MM.1S (cell line): ENCODE measurements at regions not wholly inside any gene's neighbourhood (a gene's known extent, or its start where the extent isn't known, plus 50 kb on each side); places are given as distances from the start of the nearest gene placed in this dataset.

Experiments
- DNase-seq: peaks from one replicate; pipeline ENCODE4 v3.0.0-alpha.2; 2015
- H2AFZ ChIP-seq: fragments of 300-600 bp; sonication (generic); 2 replicates; pipeline ENCODE4 v1.6.0; 2016; ENCODE audit warnings: antibody characterized with exemption, low read length
- H3F3A ChIP-seq: fragments of 300-600 bp; sonication (generic); 2 replicates; pipeline ENCODE4 v1.6.1; 2016; ENCODE audit warnings: mild to moderate bottlenecking, antibody characterized with exemption, low read length, moderate library complexity, mixed read lengths; ENCODE audit not compliant: insufficient read depth
- H3K27ac ChIP-seq: fragments of 300-600 bp; sonication (generic); 2 replicates; pipeline ENCODE4 v1.5.1; 2016; ENCODE audit warnings: mild to moderate bottlenecking, low read length
- H3K27me3 ChIP-seq: fragments of 300-600 bp; sonication (generic); replicated peaks from 2 replicates; pipeline ENCODE4 v1.6.0; 2016; ENCODE audit warnings: low read length; ENCODE audit not compliant: insufficient read depth
- H3K36me3 ChIP-seq: fragments of 300-600 bp; sonication (generic); replicated peaks from 2 replicates; pipeline ENCODE4 v1.6.1; 2016; ENCODE audit warnings: mild to moderate bottlenecking, low read length, mixed read lengths; ENCODE audit not compliant: insufficient read depth
- H3K4me1 ChIP-seq: fragments of 300-600 bp; sonication (generic); 2 replicates; pipeline ENCODE4 v1.6.1; 2016; ENCODE audit warnings: low read length, mixed read lengths
- H3K4me2 ChIP-seq: fragments of 300-600 bp; sonication (generic); 2 replicates; pipeline ENCODE4 v1.6.0; 2016; ENCODE audit warnings: low read depth, low read length
- H3K4me3 ChIP-seq: fragments of 300-600 bp; sonication (generic); 2 replicates; pipeline ENCODE4 v1.5.1; 2016; ENCODE audit warnings: low read length, mixed read lengths
- H3K79me2 ChIP-seq: fragments of 300-600 bp; sonication (generic); 2 replicates; pipeline ENCODE4 v1.6.1; 2016; ENCODE audit warnings: mixed run types, low read length, mixed read lengths
- H3K9ac ChIP-seq: fragments of 300-600 bp; sonication (generic); 2 replicates; pipeline ENCODE4 v1.6.1; 2016; ENCODE audit warnings: low read length, mixed read lengths
- H3K9me2 ChIP-seq: fragments of 300-600 bp; sonication (generic); replicated peaks from 2 replicates; pipeline ENCODE4 v1.6.1; 2016; ENCODE audit warnings: mild to moderate bottlenecking, low read length, mixed read lengths; ENCODE audit not compliant: insufficient read depth
- H3K9me3 ChIP-seq: fragments of 300-600 bp; sonication (generic); replicated peaks from 2 replicates; pipeline ENCODE4 v1.6.1; 2016; ENCODE audit warnings: mild to moderate bottlenecking, low read length, mixed read lengths; ENCODE audit not compliant: insufficient read depth
- H4K20me1 ChIP-seq: fragments of 300-600 bp; sonication (generic); 2 replicates; pipeline ENCODE4 v1.6.1; 2016; ENCODE audit warnings: mild to moderate bottlenecking, low read length, moderate library complexity, mixed read lengths; ENCODE audit not compliant: insufficient read depth
- CTCF ChIP-seq: fragments of 300-600 bp; sonication (generic); IDR thresholded peaks from 2 replicates; pipeline ENCODE4 v1.5.1; 2016; ENCODE audit warnings: antibody characterized with exemption, low read length, mixed read lengths
- EZH2 ChIP-seq: fragments of 300-600 bp; sonication (generic); optimal IDR thresholded peaks from 2 replicates; pipeline ENCODE3; 2017; ENCODE audit warnings: low read depth, mild to moderate bottlenecking, antibody characterized with exemption, low read length, mixed read lengths
- EZH2phosphoT487 ChIP-seq: fragments of 300-600 bp; sonication (generic); IDR thresholded peaks from 2 replicates; pipeline ENCODE4 v1.6.1; 2018; ENCODE audit warnings: antibody characterized with exemption, low read length

- no peaks in the 10 kb centered on the region for H3K36me3 ChIP-seq
- no peak overlapping the region for H3K27ac ChIP-seq
- H3K9me2 ChIP-seq, result no peaks in the 10 kb centered on the region
- H2AFZ ChIP-seq, result no peak overlapping the region
- TF ChIP-seq EZH2 (no peak), EZH2phosphoT487 (no peak), CTCF (no peak)
- H3K27me3 ChIP-seq, result no peaks in the 10 kb centered on the region
- no peaks in the 10 kb centered on the region for H3K79me2 ChIP-seq
- H3K4me3 ChIP-seq, result no peak overlapping the region
- DNase-seq, result no peak
- no peak overlapping the region for H3K9ac ChIP-seq
- H3K4me2 ChIP-seq, result no peak overlapping the region
- no peaks in the 10 kb centered on the region for H4K20me1 ChIP-seq
- H3K4me1 ChIP-seq, result peaks cover 40% of the 10 kb centered on the region
- H3F3A ChIP-seq, result peaks cover 24% of the 10 kb centered on the region
- H3K9me3 ChIP-seq, result no peaks in the 10 kb centered on the region
Observed at GRCh38 chr3:166473501-166473900, 636.3 kb upstream of the BCHE start.

GRCh38 chr3:166472015-166472414 is 634.8 kb upstream of the BCHE start:
- DNase-seq, result peak; percentile 97
- peak overlapping the region; percentile 37; the same call in 1 of the 2 replicates for H3K4me2 ChIP-seq
- H3K9ac ChIP-seq, result peak overlapping the region; percentile 2; the same call in 1 of the 2 replicates
- no peaks in the 10 kb centered on the region for H4K20me1 ChIP-seq
- TF ChIP-seq EZH2phosphoT487, result no peak
- no peak for TF ChIP-seq EZH2
- no peak for TF ChIP-seq CTCF
- H3F3A ChIP-seq, result peaks cover 12% of the 10 kb centered on the region
- H3K4me3 ChIP-seq, result no peak overlapping the region
- no peaks in the 10 kb centered on the region for H3K9me2 ChIP-seq
- no peaks in the 10 kb centered on the region for H3K36me3 ChIP-seq
- peaks cover 25% of the 10 kb centered on the region for H3K4me1 ChIP-seq
- H3K79me2 ChIP-seq, result no peaks in the 10 kb centered on the region
- peak overlapping the region; percentile 48; the same call in 1 of the 2 replicates for H3K27ac ChIP-seq
- H3K9me3 ChIP-seq, result no peaks in the 10 kb centered on the region
- H3K27me3 ChIP-seq, result no peaks in the 10 kb centered on the region
- peak overlapping the region; percentile 8; the same call in 1 of the 2 replicates for H2AFZ ChIP-seq

- Histone ChIP-seq H3K9ac (peak overlapping the region; percentile 2; the same call in 1 of the 2 replicates), H3K9me3 (no peaks in the 10 kb centered on the region), H4K20me1 (no peaks in the 10 kb centered on the region), H3K27ac (peak overlapping the region; percentile 48; the same call in 1 of the 2 replicates), H2AFZ (peak overlapping the region; percentile 8; the same call in 1 of the 2 replicates), H3K9me2 (no peaks in the 10 kb centered on the region), H3F3A (peaks cover 12% of the 10 kb centered on the region), H3K79me2 (no peaks in the 10 kb centered on the region), H3K27me3 (no peaks in the 10 kb centered on the region), H3K4me2 (peak overlapping the region; percentile 37), H3K4me3 (no peak overlapping the region), H3K36me3 (no peaks in the 10 kb centered on the region), H3K4me1 (peaks cover 23% of the 10 kb centered on the region)
- TF ChIP-seq EZH2, result no peak
- no peak for TF ChIP-seq EZH2phosphoT487
- no peak for TF ChIP-seq CTCF
- no peak for DNase-seq
Observed at GRCh38 chr3:166471074-166471767, 634.0 kb upstream of the BCHE start.
